ENCODE measurements at regions not wholly inside any gene's neighbourhood (a gene's known extent, or its start where the extent isn't known, plus 50 kb on each side); places are given as distances from the start of the nearest gene placed in this dataset.

- no peak overlapping the region for H3K27ac Mint-ChIP-seq (ENCODE audit: unreplicated experiment)
- H3K4me2 ChIP-seq (ENCODE audit: low read length): no peak overlapping the region
- peaks cover 34% of the 10 kb centered on the region for H3K36me3 Mint-ChIP-seq (ENCODE audit: low read depth, unreplicated experiment)
- DNase-seq (ENCODE audit: low read depth) (no peak), FAIRE-seq (peak; percentile 17)
- H3K27me3 ChIP-seq (ENCODE audit: insufficient read depth, low read length): no peaks in the 10 kb centered on the region
- peaks cover 7% of the 10 kb centered on the region for H3K79me2 ChIP-seq (ENCODE audit: insufficient read depth, low read length)
- peaks cover 7% of the 10 kb centered on the region for H3K9me3 ChIP-seq (ENCODE audit: insufficient read depth, low read depth, low read length)
- no peaks in the 10 kb centered on the region for H3K27me3 Mint-ChIP-seq (ENCODE audit: low read depth, unreplicated experiment)
- no peak overlapping the region for H3K9ac ChIP-seq (ENCODE audit: low read length)
- TF ChIP-seq EZH2 (IDR thresholded peaks at IDR 0.05; ENCODE audit: insufficient read depth, low read length): no peak
- TF ChIP-seq CTCF (IDR thresholded peaks at IDR 0.05; ENCODE audit: insufficient read depth, low read depth, low read length): no peak
- no peak overlapping the region for H3K4me3 Mint-ChIP-seq (ENCODE audit: unreplicated experiment)
- H3K4me3 ChIP-seq (ENCODE audit: insufficient read depth, low read depth, low read length): no peak overlapping the region
- H4K20me1 ChIP-seq (ENCODE audit: insufficient read depth, low read length): no peaks in the 10 kb centered on the region
- no peak overlapping the region for H2AFZ ChIP-seq (ENCODE audit: low read depth, low read length)
- peaks cover 27% of the 10 kb centered on the region for H3K9me3 Mint-ChIP-seq (ENCODE audit: unreplicated experiment)
- peaks cover 3% of the 10 kb centered on the region for H3K36me3 ChIP-seq (ENCODE audit: insufficient read depth, low read length)
- no peaks in the 10 kb centered on the region for H3K4me1 ChIP-seq (ENCODE audit: insufficient read depth, low read length)
- H3K27ac ChIP-seq (ENCODE audit: low read depth, low read length): no peak overlapping the region
- no peaks in the 10 kb centered on the region for H3K4me1 Mint-ChIP-seq (ENCODE audit: low read depth, unreplicated experiment)
Measured at GRCh38 chr4:123043793-123044425, 121.5 kb upstream of the NUDT6 start.

GRCh38 chr4:123046096-123046495 is 123.7 kb upstream of the NUDT6 start:
- H3K9me3 ChIP-seq (ENCODE audit: insufficient read depth, low read depth, low read length): peaks cover 7% of the 10 kb centered on the region
- H3K36me3 Mint-ChIP-seq (ENCODE audit: low read depth, unreplicated experiment): peaks cover 34% of the 10 kb centered on the region
- FAIRE-seq (no peak), DNase-seq (ENCODE audit: low read depth) (no peak)
- H3K79me2 ChIP-seq (ENCODE audit: insufficient read depth, low read length): peaks cover 17% of the 10 kb centered on the region
- H3K9me3 Mint-ChIP-seq (ENCODE audit: unreplicated experiment): peaks cover 27% of the 10 kb centered on the region
- H4K20me1 ChIP-seq (ENCODE audit: insufficient read depth, low read length): no peaks in the 10 kb centered on the region
- no peaks in the 10 kb centered on the region for H3K4me1 Mint-ChIP-seq (ENCODE audit: low read depth, unreplicated experiment)
- TF ChIP-seq CTCF (IDR thresholded peaks at IDR 0.05; ENCODE audit: insufficient read depth, low read depth, low read length) (no peak), EZH2 (IDR thresholded peaks at IDR 0.05; ENCODE audit: insufficient read depth, low read length) (no peak)
- no peak overlapping the region for H3K9ac ChIP-seq (ENCODE audit: low read length)
- H3K4me3 Mint-ChIP-seq (ENCODE audit: unreplicated experiment): no peak overlapping the region
- no peaks in the 10 kb centered on the region for H3K27me3 ChIP-seq (ENCODE audit: insufficient read depth, low read length)
- H3K4me2 ChIP-seq (ENCODE audit: low read length): no peak overlapping the region
- H3K4me1 ChIP-seq (ENCODE audit: insufficient read depth, low read length): no peaks in the 10 kb centered on the region
- no peak overlapping the region for H3K27ac Mint-ChIP-seq (ENCODE audit: unreplicated experiment)
- no peak overlapping the region for H2AFZ ChIP-seq (ENCODE audit: low read depth, low read length)
- no peak overlapping the region for H3K27ac ChIP-seq (ENCODE audit: low read depth, low read length)
- no peak overlapping the region for H3K4me3 ChIP-seq (ENCODE audit: insufficient read depth, low read depth, low read length)
- H3K36me3 ChIP-seq (ENCODE audit: insufficient read depth, low read length): peaks cover 3% of the 10 kb centered on the region
- no peaks in the 10 kb centered on the region for H3K27me3 Mint-ChIP-seq (ENCODE audit: low read depth, unreplicated experiment)

- Histone ChIP-seq H3K4me2 (ENCODE audit: low read length) (no peak overlapping the region), H3K9ac (ENCODE audit: low read length) (no peak overlapping the region), H2AFZ (ENCODE audit: low read depth, low read length) (no peak overlapping the region), H4K20me1 (ENCODE audit: insufficient read depth, low read length) (no peaks in the 10 kb centered on the region), H3K4me3 (ENCODE audit: insufficient read depth, low read depth, low read length) (no peak overlapping the region), H3K9me3 (ENCODE audit: insufficient read depth, low read depth, low read length) (peaks cover 3% of the 10 kb centered on the region), H3K4me1 (ENCODE audit: insufficient read depth, low read length) (no peaks in the 10 kb centered on the region), H3K27me3 (ENCODE audit: insufficient read depth, low read length) (no peaks in the 10 kb centered on the region), H3K79me2 (ENCODE audit: insufficient read depth, low read length) (peaks cover 23% of the 10 kb centered on the region), H3K36me3 (ENCODE audit: insufficient read depth, low read length) (no peaks in the 10 kb centered on the region), H3K27ac (ENCODE audit: low read depth, low read length) (no peak overlapping the region)
- H3K36me3 Mint-ChIP-seq (ENCODE audit: low read depth, unreplicated experiment): peaks cover 41% of the 10 kb centered on the region
- H3K4me3 Mint-ChIP-seq (ENCODE audit: unreplicated experiment): no peak overlapping the region
- H3K4me1 Mint-ChIP-seq (ENCODE audit: low read depth, unreplicated experiment): no peaks in the 10 kb centered on the region
- H3K27ac Mint-ChIP-seq (ENCODE audit: unreplicated experiment): no peak overlapping the region
- no peak for DNase-seq (ENCODE audit: low read depth)
- no peaks in the 10 kb centered on the region for H3K27me3 Mint-ChIP-seq (ENCODE audit: low read depth, unreplicated experiment)
- H3K9me3 Mint-ChIP-seq (ENCODE audit: unreplicated experiment): peaks cover 31% of the 10 kb centered on the region
- no peak for TF ChIP-seq EZH2 (IDR thresholded peaks at IDR 0.05; ENCODE audit: insufficient read depth, low read length)
- no peak for TF ChIP-seq CTCF (IDR thresholded peaks at IDR 0.05; ENCODE audit: insufficient read depth, low read depth, low read length)
- no peak for FAIRE-seq
Measured at GRCh38 chr4:123050018-123050417, 127.6 kb upstream of the NUDT6 start.

Measured in astrocyte (in vitro differentiated cells and primary cell).